Parathyroid adenoma (tissue), 2 donors: ENCODE measurements at regions not wholly inside any gene's neighbourhood (a gene's known extent, or its start where the extent isn't known, plus 50 kb on each side); places are given as distances from the start of the nearest gene placed in this dataset.

Experiments
- H2AFZ ChIP-seq: fragments of 300-600 bp; sonication (generic); one replicate; pipeline ENCODE4 v1.7.0; 2017; ENCODE audit warnings: antibody characterized with exemption, mild to moderate bottlenecking
- H3K27ac ChIP-seq: fragments of 300-600 bp; sonication (generic); one replicate; pipeline ENCODE4 v1.7.0; 2017
- H3K27me3 ChIP-seq: fragments of 300-600 bp; sonication (generic); one replicate; pipeline ENCODE4 v1.7.0; 2017; ENCODE audit warnings: low read length; ENCODE audit not compliant: control insufficient read depth, insufficient read depth
- H3K36me3 ChIP-seq: fragments of 300-600 bp; sonication (generic); one replicate; pipeline ENCODE4 v1.7.0; 2017; ENCODE audit warnings: low read length; ENCODE audit not compliant: control insufficient read depth, insufficient read depth
- H3K4me1 ChIP-seq: fragments of 300-600 bp; sonication (generic); one replicate; pipeline ENCODE4 v1.7.0; 2017; ENCODE audit warnings: control low read depth
- H3K4me2 ChIP-seq: fragments of 300-600 bp; sonication (generic); one replicate; pipeline ENCODE4 v1.7.0; 2017; ENCODE audit warnings: low read length
- H3K4me3 ChIP-seq: fragments of 300-600 bp; sonication (generic); one replicate; pipeline ENCODE4 v1.7.0; 2017; ENCODE audit warnings: low read depth, low read length
- H3K79me2 ChIP-seq: fragments of 300-600 bp; sonication (generic); one replicate; pipeline ENCODE4 v1.7.0; 2017; ENCODE audit warnings: control low read depth
- H3K9ac ChIP-seq: fragments of 300-600 bp; sonication (generic); one replicate; pipeline ENCODE4 v1.7.0; 2017; ENCODE audit warnings: mild to moderate bottlenecking
- H3K9me3 ChIP-seq: fragments of 300-600 bp; sonication (generic); one replicate; pipeline ENCODE4 v1.7.0; 2017; ENCODE audit warnings: low read length; ENCODE audit not compliant: control insufficient read depth
- CTCF ChIP-seq: fragments of 300-600 bp; sonication (generic); IDR thresholded peaks from one replicate; pipeline ENCODE4 v1.7.0; 2017; ENCODE audit warnings: antibody characterized with exemption, mild to moderate bottlenecking
- donor health status: primary hyperparathyroidism.

- TF ChIP-seq CTCF, result no peak
- Histone ChIP-seq H3K4me3 (no peak overlapping the region), H2AFZ (no peak overlapping the region), H3K9me3 (no peaks in the 10 kb centered on the region), H3K27me3 (no peaks in the 10 kb centered on the region), H3K4me2 (no peak overlapping the region), H3K36me3 (no peaks in the 10 kb centered on the region), H3K27ac (no peak overlapping the region), H3K79me2 (no peaks in the 10 kb centered on the region), H3K9ac (no peak overlapping the region), H3K4me1 (no peaks in the 10 kb centered on the region)
Observed at GRCh38 chr13:74413482-74413881, 279.3 kb upstream of the KLF12 start.

GRCh38 chr13:74409551-74409950, 275.3 kb upstream of the KLF12 start:
- Histone ChIP-seq H3K9ac (no peak overlapping the region), H3K9me3 (no peaks in the 10 kb centered on the region), H3K27ac (no peak overlapping the region), H3K4me2 (no peak overlapping the region), H2AFZ (no peak overlapping the region), H3K79me2 (no peaks in the 10 kb centered on the region), H3K4me1 (no peaks in the 10 kb centered on the region), H3K27me3 (no peaks in the 10 kb centered on the region), H3K36me3 (no peaks in the 10 kb centered on the region), H3K4me3 (no peak overlapping the region)
- TF ChIP-seq CTCF, result no peak

GRCh38 chr13:74406420-74406819, 272.2 kb upstream of the KLF12 start:
- H3K4me3 ChIP-seq, result no peak overlapping the region
- no peak for TF ChIP-seq CTCF
- H3K79me2 ChIP-seq, result no peaks in the 10 kb centered on the region
- no peak overlapping the region for H3K9ac ChIP-seq
- no peak overlapping the region for H2AFZ ChIP-seq
- H3K27ac ChIP-seq, result no peak overlapping the region
- H3K4me1 ChIP-seq, result no peaks in the 10 kb centered on the region
- no peaks in the 10 kb centered on the region for H3K36me3 ChIP-seq
- H3K27me3 ChIP-seq, result no peaks in the 10 kb centered on the region
- no peaks in the 10 kb centered on the region for H3K9me3 ChIP-seq
- H3K4me2 ChIP-seq, result no peak overlapping the region

GRCh38 chr13:74398599-74398998, 264.4 kb upstream of the KLF12 start:
- Histone ChIP-seq H3K79me2 (no peaks in the 10 kb centered on the region), H3K9me3 (no peaks in the 10 kb centered on the region), H3K4me1 (no peaks in the 10 kb centered on the region), H3K36me3 (no peaks in the 10 kb centered on the region), H3K9ac (no peak overlapping the region), H3K4me3 (no peak overlapping the region), H3K27ac (no peak overlapping the region), H3K4me2 (no peak overlapping the region), H2AFZ (no peak overlapping the region), H3K27me3 (no peaks in the 10 kb centered on the region)
- TF ChIP-seq CTCF, result no peak

- H3K9me3 ChIP-seq, result no peaks in the 10 kb centered on the region
- no peaks in the 10 kb centered on the region for H3K4me1 ChIP-seq
- no peak overlapping the region for H3K4me3 ChIP-seq
- no peak overlapping the region for H3K9ac ChIP-seq
- no peaks in the 10 kb centered on the region for H3K79me2 ChIP-seq
- H3K27ac ChIP-seq, result no peak overlapping the region
- no peak overlapping the region for H3K4me2 ChIP-seq
- TF ChIP-seq CTCF, result no peak
- no peak overlapping the region for H2AFZ ChIP-seq
- H3K27me3 ChIP-seq, result no peaks in the 10 kb centered on the region
- no peaks in the 10 kb centered on the region for H3K36me3 ChIP-seq
Observed at GRCh38 chr13:74389056-74389455, 254.9 kb upstream of the KLF12 start.
